Retina (tissue), 1 donor: ENCODE measurements at regions not wholly inside any gene's neighbourhood (a gene's known extent, or its start where the extent isn't known, plus 50 kb on each side); places are given as distances from the start of the nearest gene placed in this dataset.
"Not testable (repeated sequence)": the region's sequence is repeated elsewhere in the genome, so short reads cannot be mapped to it uniquely, and the experiment has no call there.

ENCODE experiments used
- DNase-seq: peaks from one replicate; pipeline ENCODE4 v3.0.0-alpha.2; 2016

DNA sequence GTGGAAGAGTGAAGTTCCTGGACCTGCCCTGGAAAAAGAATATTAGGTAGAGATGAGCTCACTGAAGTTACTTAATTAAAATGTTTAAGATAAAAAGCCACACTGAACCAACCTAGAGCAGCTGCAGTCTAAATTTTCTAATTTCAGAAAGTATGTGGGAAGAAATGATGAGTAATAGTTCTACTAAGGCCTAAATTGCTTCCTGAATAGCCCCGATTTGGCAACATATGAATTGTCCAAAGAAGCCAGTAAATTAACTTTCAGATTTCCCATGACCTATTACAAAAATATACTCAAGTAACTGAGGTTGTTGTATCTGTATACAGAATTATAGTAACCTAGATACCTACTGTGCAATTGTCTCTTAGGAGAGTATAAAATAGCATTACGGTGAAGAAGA lies 312.6 kb downstream of the IPMK start:
- DNase-seq = no peak

DNA sequence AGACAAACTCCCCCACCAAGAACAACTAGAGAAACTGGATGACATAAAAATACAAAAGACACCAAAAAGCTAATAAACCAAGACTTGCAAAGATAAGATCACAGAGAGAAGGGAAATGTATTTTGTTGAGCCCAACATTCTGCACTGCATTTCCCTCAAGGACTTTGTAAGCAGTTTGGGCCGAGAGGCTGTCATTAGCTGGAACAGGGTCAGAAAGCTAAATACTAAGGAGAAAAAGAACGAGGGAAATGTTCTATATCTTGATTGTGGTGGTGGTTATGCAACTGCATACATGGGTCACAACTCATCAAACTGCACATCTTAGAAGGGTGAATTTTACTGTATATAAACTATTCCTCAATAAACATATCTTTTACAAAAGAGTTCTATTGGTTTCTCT lies 315.0 kb downstream of the IPMK start:
- no peak for DNase-seq

DNA sequence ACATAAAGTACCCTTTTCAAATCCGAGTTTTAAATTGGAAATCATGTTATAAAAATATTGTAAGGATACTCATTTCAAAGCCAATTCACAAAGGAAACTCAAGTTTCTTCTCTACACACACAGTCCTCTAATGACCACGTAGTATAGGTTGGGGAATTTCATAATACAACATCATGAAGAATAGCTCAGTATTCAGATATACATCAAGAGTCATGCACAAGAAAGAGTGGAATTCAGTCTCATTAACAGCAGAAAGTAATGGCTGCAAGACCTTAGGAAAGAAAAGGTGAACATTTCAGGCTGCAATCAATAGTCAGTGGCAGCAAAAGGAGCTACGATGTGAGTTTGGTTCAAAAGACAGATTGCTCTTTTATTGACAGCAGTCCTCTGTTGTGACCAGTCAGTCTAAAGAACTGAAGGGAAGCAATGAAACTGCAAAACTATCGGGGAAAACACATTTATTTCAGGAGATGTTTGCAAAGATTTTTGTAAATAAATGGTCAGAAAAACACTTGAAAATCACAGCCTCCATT lies 317.2 kb downstream of the IPMK start:
- no peak for DNase-seq

DNA sequence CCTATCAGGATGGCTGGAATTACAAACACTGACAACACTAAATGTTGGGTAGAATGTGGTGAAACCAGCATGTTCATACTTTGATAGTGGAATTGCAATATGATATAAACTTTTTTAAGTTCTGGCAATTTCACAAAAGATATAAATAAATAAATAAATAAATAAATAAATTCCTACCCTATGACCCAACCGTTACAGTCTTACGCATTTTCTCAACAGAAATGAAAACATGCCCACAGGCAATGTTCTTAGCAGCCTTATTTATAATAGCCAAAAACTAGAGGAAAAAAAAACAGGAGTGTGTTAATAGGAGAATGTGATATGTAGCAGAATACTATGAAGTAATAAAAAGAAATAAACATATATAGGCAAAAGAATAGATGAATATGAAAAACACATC lies 318.9 kb downstream of the IPMK start:
- DNase-seq = no peak

DNA sequence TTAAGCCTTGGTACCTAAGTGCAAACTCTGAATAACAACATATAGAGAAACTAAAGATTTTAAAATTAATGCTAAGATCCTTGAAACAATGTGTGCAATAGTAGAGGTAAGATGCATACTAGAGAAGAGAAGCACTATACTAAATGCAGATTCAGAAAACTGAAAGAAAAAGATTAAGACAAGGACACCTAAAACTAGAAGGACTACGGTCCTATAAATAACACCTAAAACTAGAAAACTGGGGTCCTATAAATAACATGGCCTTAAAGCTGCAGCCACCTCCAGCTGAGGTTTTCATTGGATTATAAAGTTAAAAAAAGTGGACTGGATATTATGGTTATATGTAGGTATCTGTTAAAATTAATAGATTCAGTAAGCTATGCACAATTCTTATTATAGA lies 320.9 kb downstream of the IPMK start:
- no peak for DNase-seq

DNA sequence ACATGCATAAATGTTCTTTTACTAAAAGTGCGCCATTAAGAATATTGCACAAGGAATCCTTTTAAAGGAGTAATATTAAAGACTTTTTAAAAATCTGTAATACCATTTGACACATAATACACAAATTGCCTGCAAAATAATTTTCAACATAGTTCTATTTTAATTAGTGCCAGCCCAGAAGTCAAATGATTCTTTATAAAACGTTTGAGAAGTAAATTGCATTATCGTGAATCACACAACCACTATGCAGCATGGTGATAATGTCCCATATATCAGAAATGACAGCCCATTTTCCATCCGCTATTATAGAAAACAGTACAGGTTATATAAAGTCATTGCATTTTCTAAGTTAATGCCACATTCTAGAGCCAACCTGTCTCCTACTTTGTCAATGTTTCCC lies 324.0 kb downstream of the IPMK start:
- DNase-seq = no peak

DNA sequence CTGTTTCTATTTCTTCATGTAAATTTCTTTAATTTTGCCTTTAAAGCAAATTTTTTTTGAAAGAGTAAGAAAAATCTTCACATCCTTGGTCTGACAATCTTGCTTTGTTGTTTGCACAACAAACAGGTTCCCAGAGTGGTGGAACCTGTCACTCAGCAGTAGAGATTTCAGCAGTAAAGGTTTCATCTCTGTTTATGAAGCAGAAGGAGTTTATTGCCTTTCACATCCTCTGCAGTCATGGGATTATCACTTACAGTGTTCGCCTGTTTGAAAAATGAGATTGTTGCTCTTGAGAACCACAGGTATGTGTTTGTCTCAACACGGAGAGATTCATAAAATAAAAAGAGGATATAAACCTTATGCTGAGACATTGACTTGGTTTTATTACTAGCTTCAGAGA lies 342.6 kb downstream of the IPMK start:
- no peak for DNase-seq

DNA sequence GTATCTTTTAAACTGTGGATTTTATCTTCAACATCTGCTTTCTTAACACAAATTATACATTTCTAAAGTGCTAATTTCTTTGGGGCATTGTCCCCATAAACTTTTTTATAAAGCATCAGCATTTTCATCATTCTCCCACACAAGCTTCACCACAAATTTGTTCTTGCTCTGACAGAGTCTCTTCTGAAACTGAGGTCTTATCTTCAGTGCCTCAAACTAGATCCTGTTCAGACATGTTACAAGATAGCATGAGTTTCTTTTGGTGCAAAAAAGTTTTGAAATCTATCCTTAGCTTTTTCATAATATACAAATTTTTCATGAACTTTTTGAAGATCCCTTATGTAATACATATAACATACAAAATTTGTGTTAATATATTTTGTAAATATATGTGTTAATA lies 346.6 kb downstream of the IPMK start:
- no peak for DNase-seq

DNA sequence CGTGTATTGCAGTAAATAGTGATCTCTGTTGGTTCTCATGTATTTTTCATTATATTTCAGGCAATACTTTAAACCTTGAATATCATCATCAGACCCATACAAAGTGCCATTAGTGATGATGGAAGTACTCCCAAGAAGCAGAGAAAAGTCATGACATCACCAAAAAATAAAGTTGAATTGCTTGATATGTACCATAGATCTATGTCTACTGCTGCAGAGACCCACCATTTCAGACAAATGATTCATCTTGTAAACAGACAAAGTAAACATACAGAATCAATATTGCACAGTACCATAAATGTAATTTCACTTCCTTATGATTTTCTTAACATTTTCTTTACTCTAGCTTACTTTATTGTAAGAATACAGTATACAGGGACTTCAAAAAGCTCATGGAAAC lies 347.8 kb downstream of the IPMK start:
- DNase-seq = no peak

DNA sequence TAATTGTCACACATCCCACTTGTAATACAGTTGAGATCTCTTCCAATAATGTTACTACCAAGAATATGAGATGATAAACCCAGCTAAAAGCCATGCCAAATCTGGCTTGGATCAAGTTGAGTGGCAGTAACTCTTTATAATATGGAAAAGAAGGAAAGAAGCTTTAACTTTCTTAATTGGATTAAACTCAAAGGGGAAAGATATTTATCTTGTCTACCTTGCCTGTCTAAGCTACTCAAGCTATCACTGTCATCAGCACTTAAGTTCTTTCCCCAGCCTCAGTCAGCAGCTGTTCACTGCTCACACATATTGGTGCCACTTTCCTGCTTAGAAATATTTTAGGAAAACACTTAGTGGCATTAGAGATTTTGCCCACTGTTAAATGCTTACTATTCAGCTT lies 350.7 kb downstream of the IPMK start:
- no peak for DNase-seq

DNA sequence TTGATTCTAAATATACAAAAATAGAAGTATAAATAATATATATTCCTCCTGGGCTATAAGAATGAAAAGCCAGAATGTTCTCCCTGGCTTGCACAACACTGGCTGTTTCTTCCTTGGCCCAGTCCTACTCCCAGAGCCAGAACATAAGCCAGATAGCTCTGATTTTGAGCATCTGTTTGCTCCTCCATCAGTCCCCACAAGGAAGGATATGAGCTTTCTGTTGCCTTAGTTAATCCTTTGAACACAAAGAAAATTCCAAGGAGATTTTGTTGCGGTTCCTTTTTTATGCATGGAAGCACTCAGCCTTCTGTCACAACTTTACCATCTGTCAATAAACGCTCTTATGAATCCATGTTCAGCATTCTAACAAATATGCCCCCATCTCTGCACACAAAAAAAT lies 361.8 kb downstream of the IPMK start:
- DNase-seq = peak; percentile 38

DNA sequence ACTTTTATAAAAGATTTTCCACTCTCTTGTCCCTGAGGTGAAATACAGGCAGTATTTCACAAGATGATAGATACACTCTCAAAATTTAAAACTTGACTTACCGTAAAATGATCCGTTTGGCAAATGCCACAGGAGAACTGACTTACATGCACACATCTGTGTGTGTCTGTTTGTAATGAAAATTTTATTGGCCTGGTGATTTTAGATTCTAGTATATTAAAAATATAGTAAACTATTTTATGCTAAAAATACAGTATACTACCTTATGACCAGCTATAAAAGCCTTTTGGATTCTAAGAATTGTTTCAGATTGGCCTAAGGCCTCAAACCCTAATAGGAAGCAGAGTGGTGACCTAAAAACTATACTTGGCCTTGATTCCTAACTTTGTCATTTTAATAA lies 362.7 kb downstream of the IPMK start:
- DNase-seq = no peak

DNA sequence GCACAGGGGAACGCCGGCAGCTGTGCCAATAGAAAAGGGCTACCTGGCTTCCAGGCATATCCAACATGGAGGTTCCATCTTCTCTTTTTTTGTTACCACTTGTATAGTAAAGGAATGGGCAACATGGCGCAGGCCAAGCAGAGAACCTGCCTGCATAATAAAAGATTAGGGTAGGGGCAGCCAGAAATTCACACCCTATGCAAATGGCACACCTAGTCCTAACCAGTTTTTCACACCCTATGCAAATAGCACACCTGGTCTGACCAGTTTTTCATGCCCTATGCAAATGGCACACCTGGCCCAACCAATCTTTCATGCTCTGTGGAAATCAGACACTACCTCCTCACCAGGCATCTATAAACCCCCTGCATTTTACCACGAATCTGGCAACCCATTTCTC lies 369.5 kb downstream of the IPMK start:
- no peak for DNase-seq

DNA sequence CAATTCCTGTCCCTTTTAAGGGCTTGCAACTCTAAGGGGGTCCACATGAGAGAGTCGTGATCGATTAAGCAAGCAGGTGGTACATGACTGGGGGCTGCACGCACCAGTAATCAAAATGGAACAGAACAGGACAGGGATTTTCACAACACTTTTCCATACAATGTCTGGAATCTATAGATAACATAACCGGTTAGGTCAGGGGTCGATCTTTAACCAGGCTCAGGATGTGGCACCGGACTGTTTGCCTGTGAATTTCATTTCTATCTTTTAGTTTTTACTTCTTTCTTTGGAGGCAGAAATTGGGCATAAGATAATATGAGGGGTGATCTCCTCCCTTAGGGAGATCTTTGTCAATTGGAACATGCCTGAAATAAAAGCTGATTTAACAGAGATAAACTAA lies 370.1 kb downstream of the IPMK start:
- no peak for DNase-seq

DNA sequence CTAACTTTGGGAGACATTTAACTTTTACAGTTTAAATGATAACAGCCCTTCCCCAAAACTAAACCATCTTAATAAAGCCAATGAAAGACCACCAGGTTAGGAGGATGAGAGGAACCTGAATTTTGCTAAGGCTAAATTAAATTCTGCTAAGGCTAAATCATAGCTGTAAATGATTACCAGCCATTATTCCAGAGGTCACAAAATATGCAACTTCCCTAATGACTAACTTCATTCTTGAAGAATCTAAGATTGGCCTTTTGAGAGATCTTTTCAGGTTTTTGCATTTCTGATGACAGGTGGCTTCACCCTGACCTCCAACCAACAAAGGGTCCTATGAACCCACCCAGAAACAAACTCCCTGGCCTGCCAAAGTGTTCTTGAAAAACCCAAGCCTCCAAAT lies 373.3 kb downstream of the IPMK start:
- DNase-seq = no peak

DNA sequence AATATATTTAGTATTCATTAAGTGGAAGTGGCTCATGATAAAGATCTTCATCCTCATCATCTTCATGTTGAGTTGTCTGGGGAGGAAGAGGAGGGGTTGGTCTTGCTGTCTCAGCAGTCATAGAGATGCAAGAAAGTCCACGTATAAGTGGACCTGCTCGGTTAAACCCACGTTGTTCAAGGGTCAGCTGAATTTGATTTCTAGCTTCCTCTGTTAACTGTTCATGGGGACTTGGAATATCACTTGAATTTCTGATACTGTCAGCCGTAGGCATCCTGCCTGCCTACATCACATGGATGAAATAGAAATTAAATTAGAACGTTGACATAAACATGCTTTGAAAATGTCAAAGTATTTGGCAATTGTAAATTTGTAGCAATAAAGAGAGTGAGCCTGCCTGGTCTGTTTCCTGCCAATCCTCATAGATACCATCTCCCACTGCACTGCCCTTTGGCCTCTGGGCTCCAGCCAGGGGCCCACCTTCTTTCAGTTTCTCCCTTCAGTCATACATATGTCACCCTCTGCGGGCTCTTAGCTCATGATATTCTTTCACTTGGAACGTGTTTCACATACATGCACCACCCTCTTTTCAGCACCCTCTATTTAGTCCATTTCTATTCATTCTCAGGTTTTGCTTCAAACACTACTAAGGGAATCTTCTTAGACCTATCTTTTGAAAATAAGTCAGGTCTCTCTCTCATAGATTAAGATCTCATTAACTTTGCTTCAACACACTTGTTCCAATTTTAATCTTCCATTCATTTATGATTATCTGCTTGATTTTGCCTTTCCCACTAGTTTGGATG lies 376.3 kb downstream of the IPMK start:
- no peak for DNase-seq

DNA sequence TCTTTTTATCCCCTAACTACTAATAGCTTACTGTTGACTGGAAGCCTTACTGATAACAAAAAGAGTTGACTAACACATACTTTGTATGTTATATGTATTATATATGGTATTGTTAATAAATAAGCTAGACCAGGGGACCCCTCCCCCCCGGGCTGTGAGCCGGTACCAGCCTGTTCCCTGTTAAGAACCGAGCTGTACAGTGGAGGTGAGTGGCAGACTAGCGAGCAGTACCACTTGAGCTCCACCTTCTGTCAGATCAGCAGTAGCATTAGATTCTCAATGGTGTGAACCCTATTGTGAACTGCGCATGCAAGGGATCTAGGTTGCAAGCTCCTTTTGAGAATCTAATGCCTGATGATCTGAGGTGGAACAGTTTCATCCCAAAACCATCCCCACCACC lies 377.0 kb downstream of the IPMK start:
- no peak for DNase-seq

DNA sequence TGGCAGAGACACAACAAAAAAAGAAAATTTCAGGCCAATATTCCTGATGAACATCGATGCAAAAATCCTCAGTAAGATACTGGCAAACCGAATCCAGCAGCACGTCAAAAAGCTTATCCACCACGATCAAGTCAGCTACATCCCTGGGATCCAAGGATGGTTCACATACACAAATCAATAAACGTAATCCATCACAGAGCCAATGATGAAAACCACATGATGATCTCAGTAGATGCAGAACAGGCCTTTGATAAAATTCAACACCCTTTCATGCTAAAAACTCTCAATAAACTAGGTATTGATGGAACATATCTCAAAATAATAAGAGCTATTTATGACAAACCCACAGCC lies 382.1 kb downstream of the IPMK start:
- DNase-seq = not testable (repeated sequence)

DNA sequence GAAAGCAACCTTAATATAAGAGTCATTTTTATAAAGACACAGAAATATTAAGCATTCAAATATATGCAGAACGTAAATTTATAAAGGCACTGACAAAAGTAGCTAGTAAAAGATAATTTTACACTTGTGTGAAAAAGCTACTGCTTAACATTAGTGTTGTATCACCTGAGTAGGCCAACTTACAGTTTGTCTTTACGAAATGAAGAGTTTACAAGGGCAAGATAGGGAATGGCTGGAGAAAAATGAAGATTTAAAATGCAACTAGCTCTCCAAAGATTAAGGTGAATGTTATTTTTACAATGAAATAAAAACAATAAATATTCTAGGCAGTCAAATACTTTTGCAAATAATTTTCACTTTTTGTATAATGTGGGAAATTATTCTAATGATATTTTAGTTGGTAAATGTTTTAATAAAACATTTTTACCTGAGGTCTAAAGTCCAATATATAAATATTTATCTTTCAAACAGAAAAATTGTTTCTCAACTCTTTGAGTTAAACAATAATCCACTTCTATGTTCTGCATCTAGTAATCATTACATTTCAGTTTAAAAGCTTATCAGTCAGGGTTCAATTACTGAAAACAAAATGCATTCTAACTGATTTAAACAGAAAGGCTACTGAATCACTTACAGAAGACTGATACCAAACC lies 382.6 kb downstream of the IPMK start:
- no peak for DNase-seq

DNA sequence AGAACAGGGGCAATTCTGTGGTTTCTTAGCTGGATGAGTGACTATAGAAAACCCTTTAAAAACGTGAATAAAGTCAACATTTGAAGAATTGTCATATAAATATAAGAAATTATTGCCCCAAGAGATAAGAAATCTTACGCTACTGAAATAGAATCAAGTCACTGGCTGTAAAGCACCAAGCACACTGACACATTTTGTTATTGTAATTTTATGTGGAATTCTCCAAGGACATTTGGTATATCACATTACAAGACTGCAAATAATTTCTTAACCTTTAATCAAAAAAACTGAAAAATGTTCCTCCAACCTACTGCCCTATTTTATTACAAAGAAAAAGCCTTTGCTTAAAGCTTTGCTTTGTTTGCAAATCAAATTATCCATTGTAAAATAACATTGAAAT lies 383.3 kb downstream of the IPMK start:
- DNase-seq = no peak

DNA sequence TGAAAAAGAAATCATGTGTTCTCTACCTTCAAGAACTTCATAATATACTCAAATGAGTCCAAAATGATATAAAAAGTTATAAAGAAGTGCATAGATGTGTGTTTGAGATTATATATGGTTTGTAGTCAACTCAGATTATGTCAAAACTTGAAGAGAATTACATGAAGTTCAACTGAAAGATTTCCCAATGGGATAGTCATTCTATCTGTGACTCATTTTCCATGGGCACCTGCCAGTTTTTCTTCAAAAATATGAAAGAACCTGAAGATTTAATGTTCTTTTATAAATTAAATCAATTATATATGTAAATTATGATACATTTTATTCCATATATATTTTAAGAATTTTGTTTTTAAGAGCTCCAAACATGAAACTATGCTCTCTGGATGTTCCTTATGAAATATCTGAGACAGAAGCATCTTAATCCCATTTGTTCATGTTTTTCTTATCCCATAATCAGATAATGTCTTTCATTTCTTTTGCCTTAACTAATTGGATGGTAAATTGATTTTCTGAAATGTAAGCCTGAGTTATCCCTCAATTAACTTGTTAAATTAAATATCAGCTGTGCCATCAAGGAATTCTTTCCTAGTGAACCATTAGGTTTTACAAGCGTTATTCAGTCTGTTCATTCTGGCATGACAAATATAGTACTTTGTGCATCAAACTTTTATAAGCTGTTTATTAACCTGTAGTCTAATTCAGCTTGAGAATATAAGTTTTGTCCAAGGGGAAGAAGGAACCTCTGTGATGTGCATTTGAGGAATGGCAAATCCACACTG lies 387.1 kb downstream of the IPMK start:
- no peak for DNase-seq

DNA sequence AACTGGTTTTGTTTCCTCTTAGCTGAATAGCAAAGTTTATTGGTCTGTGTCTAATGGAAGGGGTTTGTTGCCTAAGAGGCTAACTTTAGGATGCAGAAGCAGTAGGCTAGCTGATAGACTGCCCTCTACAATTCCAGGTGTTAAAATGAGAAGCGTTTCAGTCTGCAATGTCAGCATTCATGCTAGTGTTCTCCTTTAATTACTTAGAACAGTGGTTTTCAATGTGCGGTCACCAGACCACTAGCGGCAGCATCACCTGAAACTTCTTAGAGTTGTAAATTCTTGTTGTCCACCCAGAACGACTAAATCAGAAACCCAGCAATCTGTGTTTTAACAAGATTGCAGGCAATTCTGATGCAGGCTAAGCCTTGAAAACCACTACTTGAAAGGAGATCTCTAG lies 392.9 kb downstream of the IPMK start:
- no peak for DNase-seq

DNA sequence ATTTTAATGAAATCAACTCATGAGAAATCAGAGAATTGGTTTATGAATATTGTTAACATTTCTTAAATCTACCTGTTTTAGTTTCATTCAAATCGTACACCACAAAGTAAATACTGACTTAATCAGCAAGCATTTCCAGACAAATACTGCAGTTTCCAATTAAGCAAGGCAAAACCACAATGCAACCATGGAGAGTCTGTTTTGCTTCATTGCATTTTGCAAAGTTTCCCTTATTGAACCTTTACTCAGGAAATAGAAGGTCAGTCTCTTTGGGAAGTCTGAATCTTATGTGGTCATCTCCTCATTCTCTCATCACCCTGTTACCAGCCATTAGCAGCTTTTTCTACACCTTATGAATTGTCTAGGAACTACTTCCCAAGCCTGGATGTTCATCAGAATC lies 400.5 kb downstream of the IPMK start:
- DNase-seq = no peak
